Neural progenitor cell (in vitro differentiated cells): ENCODE measurements at regions not wholly inside any gene's neighbourhood (a gene's known extent, or its start where the extent isn't known, plus 50 kb on each side); places are given as distances from the start of the nearest gene placed in this dataset.

Source experiments
- DNase-seq: peaks from one replicate; pipeline ENCODE4 v3.0.0-alpha.2; 2016; ENCODE audit warnings: low spot score
- H2AFZ ChIP-seq: fragments of 200-600 bp; sonication (generic); replicated peaks from 2 replicates; pipeline ENCODE4 v1.6.1; 2016; ENCODE audit warnings: antibody characterized with exemption
- H3F3A ChIP-seq: fragments of 200-600 bp; sonication (generic); 2 replicates; pipeline ENCODE4 v1.6.1; 2016; ENCODE audit warnings: antibody characterized with exemption, low read depth
- H3K27ac ChIP-seq: fragments of 200-600 bp; sonication (generic); 2 replicates; pipeline ENCODE4 v1.5.1; 2016; ENCODE audit warnings: mild to moderate bottlenecking
- H3K27me3 ChIP-seq: fragments of 200-600 bp; sonication (generic); 2 replicates; pipeline ENCODE4 v1.6.1; 2016; ENCODE audit warnings: mild to moderate bottlenecking, moderate library complexity
- H3K36me3 ChIP-seq: fragments of 200-600 bp; sonication (generic); 2 replicates; pipeline ENCODE4 v1.5.1; 2016
- H3K4me1 ChIP-seq: fragments of 200-600 bp; sonication (generic); 2 replicates; pipeline ENCODE4 v1.6.1; 2016; ENCODE audit warnings: mixed run types
- H3K4me2 ChIP-seq: fragments of 200-600 bp; sonication (generic); 2 replicates; pipeline ENCODE4 v1.6.1; 2016
- H3K4me3 ChIP-seq: fragments of 200-600 bp; sonication (generic); 2 replicates; pipeline ENCODE4 v1.5.1; 2016
- H3K79me2 ChIP-seq: fragments of 200-600 bp; sonication (generic); 2 replicates; pipeline ENCODE4 v1.6.1; 2016; ENCODE audit warnings: low read depth
- H3K9ac ChIP-seq: fragments of 200-600 bp; sonication (generic); 2 replicates; pipeline ENCODE4 v1.6.1; 2016
- H3K9me3 ChIP-seq: fragments of 200-600 bp; sonication (generic); 2 replicates; pipeline ENCODE4 v1.5.1; 2016; ENCODE audit warnings: low read depth
- H4K20me1 ChIP-seq: fragments of 200-600 bp; sonication (generic); 2 replicates; pipeline ENCODE4 v1.6.1; 2016; ENCODE audit warnings: low read depth
- H3K27ac Mint-ChIP-seq: 3 replicates; pipeline ENCODE4 v1.8.0; 2021; ENCODE audit warnings: mixed read lengths
- H3K27me3 Mint-ChIP-seq: 2 replicates; pipeline ENCODE4 v1.8.0; 2022; ENCODE audit warnings: low read depth, mild to moderate bottlenecking, inconsistent platforms, moderate library complexity, mixed read lengths; ENCODE audit not compliant: insufficient read depth
- H3K36me3 Mint-ChIP-seq: 3 replicates; pipeline ENCODE4 v1.8.0; 2021; ENCODE audit warnings: mixed read lengths
- H3K4me1 Mint-ChIP-seq: 3 replicates; pipeline ENCODE4 v1.8.0; 2021; ENCODE audit warnings: mixed read lengths
- H3K4me3 Mint-ChIP-seq: 3 replicates; pipeline ENCODE4 v1.8.0; 2021; ENCODE audit warnings: mild to moderate bottlenecking, moderate library complexity, mixed read lengths
- H3K9me3 Mint-ChIP-seq: 3 replicates; pipeline ENCODE4 v1.8.0; 2020; ENCODE audit warnings: mixed read lengths
- EZH2 ChIP-seq: fragments of 200-600 bp; sonication (generic); IDR thresholded peaks from 2 replicates; pipeline ENCODE4 v1.6.1; 2017; ENCODE audit warnings: antibody characterized with exemption, mild to moderate bottlenecking, moderate library complexity
- EZH2phosphoT487 ChIP-seq: fragments of 200-600 bp; sonication (generic); IDR thresholded peaks from 2 replicates; pipeline ENCODE4 v1.6.1; 2017; ENCODE audit warnings: antibody characterized with exemption
- TF ChIP-seq, protein P1 (sequence below): fragments of 200-600 bp; sonication (generic); IDR thresholded peaks from 2 replicates; pipeline ENCODE4 v1.5.1; 2017; ENCODE audit warnings: antibody characterized with exemption, mild to moderate bottlenecking

DNA sequence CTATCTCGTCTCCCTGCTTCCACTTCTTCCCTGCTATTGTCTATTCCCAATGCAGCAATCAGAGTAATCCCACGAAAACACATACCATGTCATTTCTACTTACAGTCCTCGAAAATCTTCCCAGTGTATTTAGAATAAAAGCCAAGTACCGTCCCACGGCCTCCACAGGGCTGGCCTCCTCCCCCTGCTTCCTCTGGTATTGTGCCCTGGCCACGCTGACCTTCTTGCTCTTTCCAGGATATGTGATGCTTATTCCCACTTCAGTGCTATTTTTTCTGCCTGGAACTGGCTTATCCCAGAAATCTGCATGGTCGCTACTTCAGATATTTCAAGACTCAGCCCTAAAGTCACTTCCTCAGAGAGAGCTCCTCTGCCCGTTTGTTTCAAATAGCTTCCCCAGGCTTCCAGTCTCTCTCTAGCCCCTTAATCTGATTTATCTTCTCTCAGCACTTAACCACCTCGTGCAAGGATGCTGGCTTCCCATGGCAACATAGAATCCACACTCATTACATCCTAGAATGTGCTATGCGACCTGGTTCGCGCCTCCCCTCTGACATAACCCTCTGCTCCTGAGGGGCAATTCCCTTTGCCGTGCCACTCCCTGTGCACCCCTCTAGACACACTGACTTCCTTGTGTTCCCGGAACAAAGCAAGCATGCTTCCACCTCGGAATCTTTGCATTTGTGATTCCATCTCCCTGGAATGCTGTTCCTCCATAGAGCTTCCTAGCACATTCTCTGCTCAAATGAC is 365.9 kb downstream of the ZSWIM6 start:
- no peaks in the 10 kb centered on the region for H3K27me3 ChIP-seq
- TF ChIP-seq EZH2, result no peak
- H3K36me3 ChIP-seq, result no peaks in the 10 kb centered on the region
- no peaks in the 10 kb centered on the region for H3K36me3 Mint-ChIP-seq
- H3K27ac Mint-ChIP-seq, result peak overlapping the region; percentile 62
- H3K9me3 ChIP-seq, result no peaks in the 10 kb centered on the region
- H3K27ac ChIP-seq, result no peak overlapping the region
- H3K9me3 Mint-ChIP-seq, result peaks cover 11% of the 10 kb centered on the region
- no peak for DNase-seq
- no peaks in the 10 kb centered on the region for H3K27me3 Mint-ChIP-seq
- H4K20me1 ChIP-seq, result no peaks in the 10 kb centered on the region
- H3K4me1 ChIP-seq, result peaks cover 4% of the 10 kb centered on the region
- no peak overlapping the region for H3K4me3 ChIP-seq
- H2AFZ ChIP-seq, result peak overlapping the region; percentile 26
- peaks cover 31% of the 10 kb centered on the region for H3K4me1 Mint-ChIP-seq
- H3K4me3 Mint-ChIP-seq, result no peak overlapping the region
- H3F3A ChIP-seq, result no peaks in the 10 kb centered on the region
- H3K9ac ChIP-seq, result no peak overlapping the region
- no peak overlapping the region for H3K4me2 ChIP-seq
- H3K79me2 ChIP-seq, result no peaks in the 10 kb centered on the region

DNA sequence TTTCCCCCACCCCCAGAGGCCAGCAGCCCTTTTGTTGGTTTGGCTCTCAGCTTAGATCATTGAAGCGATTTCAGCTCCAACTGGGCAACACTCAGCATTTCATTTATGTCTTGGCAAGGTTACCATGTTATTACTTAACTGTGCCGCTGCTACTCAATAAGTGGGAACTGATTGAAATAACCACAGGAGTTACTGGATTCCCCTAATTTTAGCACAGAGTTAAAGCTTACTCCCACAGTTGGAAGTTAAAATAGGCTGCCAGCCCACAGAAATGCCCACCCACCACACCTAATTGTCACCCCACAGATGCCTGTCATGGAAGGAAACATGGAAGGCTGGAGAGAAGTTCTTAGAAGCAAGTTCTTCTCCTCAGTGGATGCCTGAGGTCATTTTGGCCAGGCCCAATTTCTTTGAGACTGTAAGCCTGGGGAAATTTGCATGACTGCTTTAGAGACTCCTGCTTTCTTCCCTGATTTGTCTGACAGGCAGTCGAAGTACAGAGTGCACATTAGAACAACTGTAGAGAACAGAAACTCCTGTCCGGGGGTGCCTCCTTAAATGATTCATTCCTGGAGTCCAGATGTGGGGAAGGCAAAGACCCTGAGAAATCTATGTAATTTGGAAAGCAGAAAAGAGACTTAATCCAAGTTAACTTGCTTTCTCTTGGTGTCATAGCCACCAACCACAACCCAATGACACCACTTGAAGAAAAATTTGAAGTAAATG is 370.0 kb downstream of the ZSWIM6 start:
- Histone ChIP-seq H4K20me1 (no peaks in the 10 kb centered on the region), H3K4me2 (no peak overlapping the region), H3K79me2 (no peaks in the 10 kb centered on the region), H2AFZ (no peak overlapping the region), H3K9me3 (no peaks in the 10 kb centered on the region), H3K36me3 (no peaks in the 10 kb centered on the region), H3K4me3 (no peak overlapping the region), H3K27me3 (no peaks in the 10 kb centered on the region), H3K9ac (no peak overlapping the region), H3F3A (no peaks in the 10 kb centered on the region), H3K27ac (no peak overlapping the region), H3K4me1 (peaks cover 12% of the 10 kb centered on the region)
- peaks cover 39% of the 10 kb centered on the region for H3K4me1 Mint-ChIP-seq
- no peak overlapping the region for H3K27ac Mint-ChIP-seq
- H3K27me3 Mint-ChIP-seq, result peaks cover 2% of the 10 kb centered on the region
- TF ChIP-seq EZH2phosphoT487 (no peak), EZH2 (no peak)
- TF ChIP-seq, protein P1, sequence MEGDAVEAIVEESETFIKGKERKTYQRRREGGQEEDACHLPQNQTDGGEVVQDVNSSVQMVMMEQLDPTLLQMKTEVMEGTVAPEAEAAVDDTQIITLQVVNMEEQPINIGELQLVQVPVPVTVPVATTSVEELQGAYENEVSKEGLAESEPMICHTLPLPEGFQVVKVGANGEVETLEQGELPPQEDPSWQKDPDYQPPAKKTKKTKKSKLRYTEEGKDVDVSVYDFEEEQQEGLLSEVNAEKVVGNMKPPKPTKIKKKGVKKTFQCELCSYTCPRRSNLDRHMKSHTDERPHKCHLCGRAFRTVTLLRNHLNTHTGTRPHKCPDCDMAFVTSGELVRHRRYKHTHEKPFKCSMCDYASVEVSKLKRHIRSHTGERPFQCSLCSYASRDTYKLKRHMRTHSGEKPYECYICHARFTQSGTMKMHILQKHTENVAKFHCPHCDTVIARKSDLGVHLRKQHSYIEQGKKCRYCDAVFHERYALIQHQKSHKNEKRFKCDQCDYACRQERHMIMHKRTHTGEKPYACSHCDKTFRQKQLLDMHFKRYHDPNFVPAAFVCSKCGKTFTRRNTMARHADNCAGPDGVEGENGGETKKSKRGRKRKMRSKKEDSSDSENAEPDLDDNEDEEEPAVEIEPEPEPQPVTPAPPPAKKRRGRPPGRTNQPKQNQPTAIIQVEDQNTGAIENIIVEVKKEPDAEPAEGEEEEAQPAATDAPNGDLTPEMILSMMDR, result no peak
- no peak for DNase-seq
- no peak overlapping the region for H3K4me3 Mint-ChIP-seq
- no peaks in the 10 kb centered on the region for H3K36me3 Mint-ChIP-seq
- no peaks in the 10 kb centered on the region for H3K9me3 Mint-ChIP-seq

DNA sequence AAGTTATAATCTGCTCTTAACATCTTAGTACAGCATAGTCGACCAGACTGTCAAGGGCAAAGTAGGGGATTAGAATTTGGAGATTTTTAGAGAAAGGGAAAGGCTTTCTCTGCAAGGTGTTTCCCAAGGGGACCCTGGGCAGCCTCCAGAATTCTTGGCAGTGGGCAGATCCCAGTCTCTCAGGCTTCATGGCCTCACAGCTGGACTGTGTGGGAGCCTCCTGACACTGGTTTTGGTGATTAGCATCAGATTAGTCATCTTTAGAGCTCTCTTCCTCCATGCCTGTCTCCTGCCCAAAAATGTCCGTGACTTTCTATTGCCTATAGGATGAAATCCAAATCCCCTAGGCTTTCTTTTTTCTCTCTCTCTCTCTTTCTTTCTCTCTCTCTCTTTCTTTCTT is 370.7 kb downstream of the ZSWIM6 start:
- no peak overlapping the region for H2AFZ ChIP-seq
- H3K36me3 ChIP-seq, result no peaks in the 10 kb centered on the region
- Mint-ChIP-seq H3K4me3 (no peak overlapping the region), H3K36me3 (no peaks in the 10 kb centered on the region), H3K4me1 (peaks cover 37% of the 10 kb centered on the region), H3K9me3 (no peaks in the 10 kb centered on the region), H3K27me3 (peaks cover 2% of the 10 kb centered on the region), H3K27ac (no peak overlapping the region)
- no peaks in the 10 kb centered on the region for H4K20me1 ChIP-seq
- peaks cover 12% of the 10 kb centered on the region for H3K4me1 ChIP-seq
- no peak overlapping the region for H3K4me3 ChIP-seq
- TF ChIP-seq EZH2, result no peak
- TF ChIP-seq, protein P1, result no peak
- no peak for TF ChIP-seq EZH2phosphoT487
- H3K4me2 ChIP-seq, result no peak overlapping the region
- no peaks in the 10 kb centered on the region for H3K27me3 ChIP-seq
- no peak overlapping the region for H3K27ac ChIP-seq
- no peak for DNase-seq
- H3K79me2 ChIP-seq, result no peaks in the 10 kb centered on the region
- H3F3A ChIP-seq, result no peaks in the 10 kb centered on the region
- no peaks in the 10 kb centered on the region for H3K9me3 ChIP-seq
- no peak overlapping the region for H3K9ac ChIP-seq

DNA sequence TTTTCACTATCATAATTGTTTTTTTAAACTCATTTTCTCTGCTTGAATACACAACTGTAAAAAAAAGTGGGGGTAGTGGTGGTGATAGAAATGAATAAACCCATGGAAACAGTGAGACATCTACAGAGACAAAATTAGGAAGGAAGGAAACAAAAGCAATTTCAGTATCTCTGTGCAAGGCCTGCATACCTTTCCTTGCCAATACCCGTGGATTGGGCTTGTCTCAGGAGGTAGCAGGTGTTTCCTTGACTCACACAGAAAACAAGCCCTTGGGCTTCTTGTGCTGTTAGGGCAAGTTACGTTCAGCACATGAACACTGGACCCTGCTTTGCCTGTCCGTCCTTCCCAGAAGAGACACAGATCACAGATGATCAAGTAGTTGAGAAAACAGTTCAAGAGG is 372.2 kb downstream of the ZSWIM6 start:
- Mint-ChIP-seq H3K27me3 (peaks cover 2% of the 10 kb centered on the region), H3K4me3 (no peak overlapping the region), H3K9me3 (no peaks in the 10 kb centered on the region), H3K4me1 (peaks cover 24% of the 10 kb centered on the region), H3K27ac (no peak overlapping the region), H3K36me3 (no peaks in the 10 kb centered on the region)
- Histone ChIP-seq H3K4me3 (no peak overlapping the region), H3K27ac (no peak overlapping the region), H3K9me3 (no peaks in the 10 kb centered on the region), H3K9ac (no peak overlapping the region), H3F3A (no peaks in the 10 kb centered on the region), H3K4me2 (no peak overlapping the region), H3K27me3 (no peaks in the 10 kb centered on the region), H4K20me1 (no peaks in the 10 kb centered on the region), H2AFZ (no peak overlapping the region), H3K36me3 (no peaks in the 10 kb centered on the region), H3K79me2 (no peaks in the 10 kb centered on the region), H3K4me1 (peaks cover 8% of the 10 kb centered on the region)
- TF ChIP-seq, protein P1, result no peak
- TF ChIP-seq EZH2 (no peak), EZH2phosphoT487 (no peak)
- DNase-seq, result no peak
